Smooth muscle cell (in vitro differentiated cells): ENCODE measurements at regions not wholly inside any gene's neighbourhood (a gene's known extent, or its start where the extent isn't known, plus 50 kb on each side); places are given as distances from the start of the nearest gene placed in this dataset.

ENCODE experiments used
- DNase-seq: peaks from one replicate; lab custom pipeline; 2025; ENCODE audit not compliant: unreplicated experiment; lab: John Stamatoyannopoulos, UW
- H2AFZ ChIP-seq: fragments of 200-600 bp; sonication (generic); 2 replicates; pipeline ENCODE4 v1.6.0; 2016; ENCODE audit warnings: antibody characterized with exemption, low read depth, mild to moderate bottlenecking
- H3F3A ChIP-seq: fragments of 200-600 bp; sonication (generic); 2 replicates; pipeline ENCODE4 v1.6.0; 2017; ENCODE audit warnings: antibody characterized with exemption, low read depth
- H3K27ac ChIP-seq: fragments of 200-600 bp; sonication (generic); 2 replicates; pipeline ENCODE4 v1.5.1; 2016; ENCODE audit warnings: low read depth, mild to moderate bottlenecking
- H3K27me3 ChIP-seq: fragments of 200-600 bp; sonication (generic); 2 replicates; pipeline ENCODE4 v1.6.1; 2016; ENCODE audit warnings: low read depth, mild to moderate bottlenecking
- H3K36me3 ChIP-seq: fragments of 200-600 bp; sonication (generic); 2 replicates; pipeline ENCODE4 v1.5.1; 2016; ENCODE audit warnings: low read depth
- H3K4me1 ChIP-seq: fragments of 200-600 bp; sonication (generic); 2 replicates; pipeline ENCODE4 v1.5.1; 2016; ENCODE audit warnings: low read depth
- H3K4me2 ChIP-seq: fragments of 200-600 bp; sonication (generic); 2 replicates; pipeline ENCODE4 v1.6.0; 2016; ENCODE audit warnings: mild to moderate bottlenecking
- H3K4me3 ChIP-seq: fragments of 200-600 bp; sonication (generic); 2 replicates; pipeline ENCODE4 v1.5.1; 2016; ENCODE audit warnings: mild to moderate bottlenecking
- H3K79me2 ChIP-seq: fragments of 200-600 bp; sonication (generic); 2 replicates; pipeline ENCODE4 v1.6.0; 2016; ENCODE audit warnings: low read depth, mild to moderate bottlenecking
- H3K9ac ChIP-seq: fragments of 200-600 bp; sonication (generic); 2 replicates; pipeline ENCODE4 v1.6.0; 2016; ENCODE audit warnings: low read depth
- H3K9me3 ChIP-seq: fragments of 200-600 bp; sonication (generic); replicated peaks from 2 replicates; pipeline ENCODE4 v1.5.1; 2016; ENCODE audit warnings: low read depth
- H4K20me1 ChIP-seq: fragments of 200-600 bp; sonication (generic); 2 replicates; pipeline ENCODE4 v1.6.0; 2016; ENCODE audit warnings: low read depth
- WGBS: methylation state at CpG from one replicate; pipeline ENCODE4 v1.1.7; 2016; ENCODE audit warnings: low lambda C conversion rate; 5-methylcytosine and 5-hydroxymethylcytosine counted together
- TF ChIP-seq, protein P1 (sequence below): fragments of 200-600 bp; sonication (generic); IDR thresholded peaks from 2 replicates; pipeline ENCODE4 v1.5.1; 2017; ENCODE audit warnings: borderline replicate concordance, mild to moderate bottlenecking, antibody characterized with exemption; ENCODE audit not compliant: insufficient read depth, poor library complexity, severe bottlenecking

DNA sequence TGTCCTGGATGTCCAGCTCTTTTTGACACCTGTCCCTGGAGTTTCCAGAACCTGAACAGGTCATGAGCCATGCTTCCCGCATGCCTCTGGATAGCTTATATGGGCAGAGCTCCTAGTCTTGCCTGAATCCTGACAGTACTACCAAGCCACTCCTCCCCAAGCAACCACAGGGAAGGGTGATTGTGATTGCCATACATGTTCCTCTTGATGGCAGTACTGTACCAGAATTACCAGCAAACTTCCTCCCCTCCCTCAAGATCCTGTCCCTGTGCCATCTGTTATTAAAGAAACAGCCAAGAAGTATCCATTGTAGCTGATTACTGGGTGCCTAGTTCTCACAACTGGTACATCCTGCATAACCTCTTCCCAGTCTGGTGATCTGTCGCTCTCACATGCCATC lies 264.3 kb upstream of the AGTR2 start:
- 96% methylated on average over 2 of the region's 2 CpGs for WGBS
- Histone ChIP-seq H3K9ac (no peak overlapping the region), H3K4me1 (no peaks in the 10 kb centered on the region), H2AFZ (no peak overlapping the region), H3K4me3 (no peak overlapping the region), H3K9me3 (no peaks in the 10 kb centered on the region), H3F3A (no peaks in the 10 kb centered on the region), H3K79me2 (peaks cover 13% of the 10 kb centered on the region), H3K36me3 (no peaks in the 10 kb centered on the region), H4K20me1 (no peaks in the 10 kb centered on the region), H3K27me3 (no peaks in the 10 kb centered on the region), H3K27ac (no peak overlapping the region), H3K4me2 (no peak overlapping the region)
- TF ChIP-seq, protein P1, sequence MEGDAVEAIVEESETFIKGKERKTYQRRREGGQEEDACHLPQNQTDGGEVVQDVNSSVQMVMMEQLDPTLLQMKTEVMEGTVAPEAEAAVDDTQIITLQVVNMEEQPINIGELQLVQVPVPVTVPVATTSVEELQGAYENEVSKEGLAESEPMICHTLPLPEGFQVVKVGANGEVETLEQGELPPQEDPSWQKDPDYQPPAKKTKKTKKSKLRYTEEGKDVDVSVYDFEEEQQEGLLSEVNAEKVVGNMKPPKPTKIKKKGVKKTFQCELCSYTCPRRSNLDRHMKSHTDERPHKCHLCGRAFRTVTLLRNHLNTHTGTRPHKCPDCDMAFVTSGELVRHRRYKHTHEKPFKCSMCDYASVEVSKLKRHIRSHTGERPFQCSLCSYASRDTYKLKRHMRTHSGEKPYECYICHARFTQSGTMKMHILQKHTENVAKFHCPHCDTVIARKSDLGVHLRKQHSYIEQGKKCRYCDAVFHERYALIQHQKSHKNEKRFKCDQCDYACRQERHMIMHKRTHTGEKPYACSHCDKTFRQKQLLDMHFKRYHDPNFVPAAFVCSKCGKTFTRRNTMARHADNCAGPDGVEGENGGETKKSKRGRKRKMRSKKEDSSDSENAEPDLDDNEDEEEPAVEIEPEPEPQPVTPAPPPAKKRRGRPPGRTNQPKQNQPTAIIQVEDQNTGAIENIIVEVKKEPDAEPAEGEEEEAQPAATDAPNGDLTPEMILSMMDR = no peak
- DNase-seq = no peak

DNA sequence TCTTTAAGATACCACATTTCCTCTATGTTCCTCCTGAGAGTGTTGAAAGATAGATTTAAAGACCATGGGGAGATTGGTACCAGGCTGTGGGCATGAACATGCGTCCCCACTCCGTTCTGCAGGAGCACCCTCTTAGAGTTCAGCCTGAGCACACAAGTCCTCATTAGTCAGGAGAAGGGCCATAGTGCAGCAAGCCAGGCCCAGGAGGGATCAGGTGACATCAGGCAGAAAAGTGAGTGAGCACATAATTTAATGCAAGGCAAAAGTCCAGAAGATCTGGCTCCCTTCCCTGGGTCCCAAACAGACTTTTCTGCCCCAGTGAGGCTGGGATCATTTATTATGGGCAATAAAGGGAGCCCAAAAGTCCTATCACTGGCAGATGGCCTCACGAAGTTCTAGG lies 263.7 kb upstream of the AGTR2 start:
- DNase-seq = no peak
- TF ChIP-seq, protein P1 = no peak
- peaks cover 13% of the 10 kb centered on the region for H3K79me2 ChIP-seq

DNA sequence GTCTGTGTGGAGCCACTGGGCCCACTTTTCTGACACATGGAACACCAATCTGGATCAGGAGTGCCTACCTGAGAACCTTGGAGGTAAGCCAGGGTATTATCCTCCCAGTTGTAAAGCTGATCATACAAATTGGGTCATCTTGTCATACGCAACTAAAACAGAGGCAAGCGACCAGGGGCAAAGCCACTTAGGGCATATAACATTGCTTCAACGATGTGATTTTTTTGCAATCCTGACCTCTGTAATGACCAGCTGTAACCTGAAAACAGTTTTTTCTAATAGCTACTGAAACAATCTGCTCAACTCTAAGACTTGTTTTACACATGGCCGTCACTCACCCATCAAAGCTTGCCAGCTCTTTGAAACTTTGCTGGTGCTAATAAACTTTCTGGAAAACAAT lies 261.5 kb upstream of the AGTR2 start:
- Histone ChIP-seq H3K36me3 (no peaks in the 10 kb centered on the region), H3F3A (no peaks in the 10 kb centered on the region), H3K27me3 (no peaks in the 10 kb centered on the region), H2AFZ (no peak overlapping the region), H3K27ac (no peak overlapping the region), H3K9me3 (no peaks in the 10 kb centered on the region), H3K9ac (no peak overlapping the region), H3K4me1 (no peaks in the 10 kb centered on the region), H4K20me1 (peaks cover 9% of the 10 kb centered on the region), H3K4me2 (no peak overlapping the region), H3K4me3 (no peak overlapping the region), H3K79me2 (peaks cover 25% of the 10 kb centered on the region)
- no peak for DNase-seq
- 92% methylated on average over 4 of the region's 4 CpGs for WGBS
- TF ChIP-seq, protein P1 = no peak

More for the DNA sequence above, 263.7 kb upstream of the AGTR2 start:
- Histone ChIP-seq H3K9ac (no peak overlapping the region), H3K4me2 (no peak overlapping the region), H3K9me3 (no peaks in the 10 kb centered on the region), H2AFZ (no peak overlapping the region), H3K4me3 (no peak overlapping the region), H4K20me1 (no peaks in the 10 kb centered on the region), H3K27ac (no peak overlapping the region), H3K36me3 (no peaks in the 10 kb centered on the region), H3K27me3 (no peaks in the 10 kb centered on the region), H3K4me1 (no peaks in the 10 kb centered on the region), H3F3A (no peaks in the 10 kb centered on the region)
- 94% methylated on average over 3 of the region's 3 CpGs for WGBS

DNA sequence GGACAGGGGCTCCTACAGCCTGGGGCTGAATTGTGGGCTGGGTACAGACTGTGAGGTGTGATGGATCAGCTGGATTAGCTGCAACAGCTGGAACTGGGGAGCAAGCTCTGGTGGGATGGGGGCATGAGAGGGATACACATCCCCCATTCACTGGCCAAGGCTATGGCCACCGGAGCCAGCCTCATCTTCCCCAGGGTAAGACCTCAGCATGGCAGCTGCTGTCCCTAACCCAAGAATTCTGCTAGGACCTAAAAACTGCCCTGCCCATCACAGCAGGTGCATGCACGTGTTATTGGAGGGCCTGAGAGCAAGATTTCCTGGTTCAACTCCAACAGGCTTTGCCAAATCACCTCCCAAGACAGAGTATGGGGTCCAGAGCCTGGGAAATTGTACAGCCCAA lies 258.6 kb upstream of the AGTR2 start:
- Histone ChIP-seq H3K79me2 (peaks cover 28% of the 10 kb centered on the region), H3K4me1 (no peaks in the 10 kb centered on the region), H3K27ac (no peak overlapping the region), H3K4me3 (no peak overlapping the region), H3K9ac (no peak overlapping the region), H3F3A (no peaks in the 10 kb centered on the region), H3K27me3 (no peaks in the 10 kb centered on the region), H3K36me3 (no peaks in the 10 kb centered on the region), H3K9me3 (no peaks in the 10 kb centered on the region), H3K4me2 (no peak overlapping the region), H4K20me1 (peaks cover 9% of the 10 kb centered on the region), H2AFZ (no peak overlapping the region)
- no peak for DNase-seq
- 89% methylated on average over 2 of the region's 2 CpGs for WGBS
- TF ChIP-seq, protein P1 = no peak
